ENCODE measurements at regions not wholly inside any gene's neighbourhood (a gene's known extent, or its start where the extent isn't known, plus 50 kb on each side); places are given as distances from the start of the nearest gene placed in this dataset.
"Not testable (repeated sequence)": the region's sequence is repeated elsewhere in the genome, so short reads cannot be mapped to it uniquely, and the experiment has no call there.

GRCh38 chr15:96180087-96180748, 150.3 kb upstream of the NR2F2 start:
- no peak for DNase-seq

DNA sequence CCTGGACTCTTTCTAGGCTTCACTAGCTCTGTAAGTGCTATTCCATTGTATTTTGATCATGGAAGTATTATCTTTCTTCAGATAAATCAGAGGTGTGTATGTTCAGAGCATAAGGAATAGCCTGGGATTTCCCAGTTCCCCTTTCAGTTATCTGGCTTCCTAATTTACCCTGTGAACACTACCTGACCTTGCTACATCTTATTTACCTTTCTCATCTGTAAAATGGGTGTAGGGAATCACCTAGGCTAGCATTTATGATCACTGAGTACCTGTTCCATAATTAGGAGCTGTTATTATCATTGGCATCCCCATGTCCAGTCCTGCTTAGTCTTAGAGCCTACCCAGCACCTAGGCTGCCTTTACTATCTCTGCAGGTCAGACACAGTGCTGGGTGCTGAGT, 149.3 kb upstream of the NR2F2 start:
- DNase-seq, result no peak

- DNase-seq, result no peak
Observed at GRCh38 chr15:96181873-96182301, 148.6 kb upstream of the NR2F2 start.

DNA sequence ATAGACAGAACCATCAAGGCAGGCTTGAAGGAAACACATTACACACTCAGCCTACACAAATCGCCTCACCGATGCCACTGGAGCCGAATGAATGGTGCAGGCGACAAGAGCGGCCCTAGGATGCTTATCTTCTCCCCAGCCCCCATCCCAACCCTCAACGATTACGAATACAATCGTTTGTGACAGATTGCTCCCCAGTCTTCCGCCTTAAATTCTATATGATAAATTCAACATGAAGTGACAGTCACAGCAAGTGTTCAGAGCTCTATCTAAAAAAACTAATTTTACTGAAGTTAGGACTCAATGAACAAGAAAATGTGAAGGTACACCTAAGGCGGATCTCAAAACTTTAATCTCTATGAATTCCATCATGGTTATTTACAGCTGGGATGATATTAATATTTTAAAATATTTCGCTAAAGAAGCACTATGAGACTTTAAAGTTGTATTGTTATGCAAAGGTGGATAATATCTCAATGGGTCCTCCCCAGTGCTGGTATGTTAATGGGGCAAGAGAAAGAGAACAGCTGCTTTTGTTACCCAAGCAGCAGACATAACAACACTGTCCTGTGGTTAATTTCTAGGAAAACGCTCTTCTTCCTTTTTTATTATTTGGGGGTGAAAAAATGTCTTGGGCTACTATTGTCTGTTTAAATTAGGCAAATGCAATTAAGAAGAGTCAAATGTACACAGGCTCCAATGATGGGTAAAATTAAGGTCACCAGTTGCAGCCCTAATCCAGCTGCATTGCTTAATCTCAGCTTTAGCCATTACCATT, 147.6 kb upstream of the NR2F2 start:
- DNase-seq, result no peak

DNA sequence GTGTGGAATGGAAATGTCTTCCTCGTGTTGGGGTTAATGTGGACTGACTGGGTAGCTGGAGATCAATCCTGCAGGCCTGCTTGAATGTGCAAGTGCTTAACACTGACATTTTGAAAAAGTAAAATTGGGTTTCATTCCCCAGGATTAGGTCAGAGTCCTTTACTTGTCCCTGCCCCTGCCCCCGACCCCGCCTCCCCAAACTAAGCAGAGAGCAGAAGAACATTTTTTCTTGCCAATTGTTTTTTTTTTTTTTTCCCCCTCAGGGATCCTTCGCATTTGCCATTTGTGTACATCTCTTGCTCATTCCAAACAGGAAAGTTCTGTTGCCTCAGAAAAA, 147.0 kb upstream of the NR2F2 start:
- no peak for DNase-seq

DNA sequence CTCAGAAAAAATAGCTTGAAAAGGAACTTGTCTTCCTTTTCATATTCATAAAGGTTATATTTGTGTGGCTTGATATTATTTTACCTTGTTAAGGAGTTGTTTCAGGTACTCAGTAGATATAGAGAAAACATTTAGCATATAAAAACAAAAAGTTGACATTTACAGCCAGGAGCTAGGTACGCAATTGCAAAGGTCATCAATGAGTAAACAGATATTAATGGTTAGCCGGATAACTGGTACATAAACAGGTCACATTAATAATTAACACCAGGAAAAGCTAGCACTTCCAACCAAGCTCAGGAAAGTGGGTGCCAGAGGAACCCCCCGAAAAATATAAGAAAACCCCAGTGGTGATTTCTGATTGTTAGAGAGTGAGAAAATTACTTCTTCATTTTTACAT, 146.6 kb upstream of the NR2F2 start:
- DNase-seq, result no peak

DNA sequence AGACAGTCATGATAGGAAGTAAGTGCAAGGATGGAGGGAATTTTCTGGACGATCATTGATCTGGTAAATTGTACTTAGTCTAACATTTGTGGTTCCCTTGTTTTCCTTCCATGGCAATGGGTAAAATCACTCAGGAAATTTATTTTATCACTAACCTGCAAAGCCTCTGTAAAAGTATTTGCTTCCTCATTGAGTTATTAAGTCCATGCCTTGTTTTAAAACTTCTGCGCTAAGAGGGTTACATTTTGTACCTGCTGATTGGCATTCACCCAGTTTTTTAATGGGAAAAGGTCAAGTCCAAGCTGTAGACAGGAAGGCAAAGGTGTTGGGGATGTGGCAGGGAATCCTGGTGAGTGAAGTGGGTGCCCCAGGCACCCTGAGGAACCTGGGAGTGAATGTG, 146.2 kb upstream of the NR2F2 start:
- no peak for DNase-seq

GRCh38 chr15:96186105-96186504, 144.4 kb upstream of the NR2F2 start:
- no peak for DNase-seq

GRCh38 chr15:96187341-96188305, 142.9 kb upstream of the NR2F2 start:
- no peak for DNase-seq

GRCh38 chr15:96197721-96198120, 132.8 kb upstream of the NR2F2 start:
- no peak for DNase-seq

- no peak for DNase-seq
Observed at GRCh38 chr15:96199111-96199510, 131.4 kb upstream of the NR2F2 start.

DNA sequence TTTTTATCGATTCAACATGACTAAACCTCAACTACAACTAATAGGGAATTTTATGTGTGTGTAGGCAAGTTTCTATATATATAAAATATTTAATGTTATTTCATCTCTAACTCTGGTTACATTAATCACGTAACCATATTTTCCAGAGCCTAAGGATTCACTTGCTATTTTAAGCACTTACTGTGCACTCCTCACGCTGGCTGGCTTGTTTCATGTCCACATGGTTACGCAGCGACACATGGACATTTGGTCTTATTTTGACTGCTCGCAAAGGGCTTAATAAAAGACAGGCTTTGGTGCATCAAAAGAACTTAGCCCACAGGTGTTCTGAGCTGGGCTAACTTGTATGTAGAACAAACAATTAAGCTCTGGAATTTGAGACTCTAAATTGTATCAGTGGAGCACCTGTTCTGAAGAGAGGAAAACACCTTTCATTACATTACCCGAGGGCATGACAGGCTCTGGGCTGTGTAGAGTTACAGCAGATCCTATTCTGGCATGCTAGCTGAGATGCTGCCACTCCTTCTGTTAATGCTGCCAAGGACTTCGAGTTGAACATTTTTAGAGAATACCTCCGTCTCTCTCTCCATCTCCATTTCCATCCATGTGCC, 130.0 kb upstream of the NR2F2 start:
- no peak for DNase-seq

GRCh38 chr15:96201696-96202095, 128.8 kb upstream of the NR2F2 start:
- no peak for DNase-seq

- DNase-seq, result not testable (repeated sequence)
Observed at GRCh38 chr15:96205588-96205987, 124.9 kb upstream of the NR2F2 start.

GRCh38 chr15:96207377-96208006, 123.0 kb upstream of the NR2F2 start:
- no peak for DNase-seq

- DNase-seq, result no peak
Observed at GRCh38 chr15:96209285-96209735, 121.2 kb upstream of the NR2F2 start.

GRCh38 chr15:96213045-96213444, 117.5 kb upstream of the NR2F2 start:
- no peak for DNase-seq

DNA sequence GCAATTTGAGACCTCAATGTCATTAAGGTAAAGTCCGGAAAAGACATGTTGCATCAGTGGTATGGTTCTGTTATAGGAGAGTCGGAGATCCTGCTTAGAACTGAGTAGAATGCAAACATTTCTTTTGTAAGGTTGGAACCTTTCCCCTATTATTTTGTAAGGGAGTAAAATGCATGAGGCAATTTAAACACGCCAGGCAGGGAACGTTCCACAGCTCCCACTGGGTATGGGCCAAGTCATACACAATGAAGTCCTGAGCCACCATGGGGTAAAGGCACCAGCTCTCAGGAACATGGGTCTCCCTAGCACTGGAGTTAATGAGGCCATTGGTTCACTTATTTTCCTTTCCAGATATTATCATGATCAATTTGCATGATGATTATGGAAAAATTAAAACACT, 116.6 kb upstream of the NR2F2 start:
- DNase-seq, result no peak

DNA sequence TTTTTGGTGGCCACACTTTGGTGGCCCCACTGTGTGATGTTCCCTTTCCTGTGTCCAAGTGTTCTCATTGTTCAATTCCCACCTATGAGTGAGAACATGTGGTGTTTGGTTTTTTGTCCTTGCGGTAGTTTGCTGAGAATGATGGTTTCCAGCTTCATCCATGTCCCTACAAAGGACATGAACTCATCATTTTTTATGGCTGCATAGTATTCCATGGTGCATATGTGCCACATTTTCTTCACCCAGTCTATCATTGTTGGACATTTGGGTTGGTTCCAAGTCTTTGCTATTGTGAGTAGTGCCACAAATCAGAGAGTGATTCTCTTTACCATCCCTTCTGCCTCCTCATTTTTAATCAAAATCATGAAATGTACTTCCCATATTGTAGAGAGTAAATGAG, 114.0 kb upstream of the NR2F2 start:
- not testable (repeated sequence) for DNase-seq

DNA sequence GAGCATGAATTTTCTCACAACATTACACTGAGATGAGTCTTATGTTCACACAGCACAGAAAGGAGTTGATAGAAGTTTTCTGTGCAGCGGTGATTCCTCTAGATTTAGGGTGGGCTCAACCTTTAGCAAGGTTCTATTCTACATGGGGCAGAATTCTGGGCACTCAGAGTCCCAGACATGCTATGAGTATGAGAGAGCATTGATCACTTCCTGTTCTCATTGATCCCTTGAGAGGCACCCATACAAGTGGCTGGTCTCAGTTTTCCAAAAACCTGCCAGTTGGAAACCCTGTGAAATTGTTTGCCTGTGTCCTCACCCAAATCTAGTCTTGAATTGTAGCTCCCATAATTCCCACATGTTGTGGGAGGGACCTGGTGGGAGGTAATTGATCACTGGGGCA, 112.5 kb upstream of the NR2F2 start:
- DNase-seq, result no peak

GRCh38 chr15:96218623-96219455, 111.7 kb upstream of the NR2F2 start:
- DNase-seq, result no peak

- DNase-seq, result no peak
Observed at GRCh38 chr15:96219681-96220080, 110.8 kb upstream of the NR2F2 start.

All from activated CD4-positive, alpha-beta T cell treated with anti-CD3 and anti-CD28 coated beads, Interleukin-10, Interleukin-2, amounts not matched to agents 100 ng/mL and 50 ng/mL, durations not matched to agents 16 hours and 8 hours (primary cell).